Upper lobe of right lung (tissue), 1 donor: ENCODE measurements at regions not wholly inside any gene's neighbourhood (a gene's known extent, or its start where the extent isn't known, plus 50 kb on each side); places are given as distances from the start of the nearest gene placed in this dataset.
A peak's percentile ranks its signal among the peaks of the same experiment; 100 is the strongest.

Source experiments
- ATAC-seq: fragments of 200-7000 bp; cut with Tn5 transposase; one replicate; pipeline ENCODE4 v1.9.1; 2020; ENCODE audit warnings: mild to moderate bottlenecking, moderate library complexity
- DNase-seq: peaks from one replicate; pipeline ENCODE4 v3.0.0-alpha.2; 2020
- H3K27ac ChIP-seq: fragments of 200-600 bp; one replicate; pipeline ENCODE4 v1.8.0; 2022
- H3K27me3 ChIP-seq: fragments of 200-600 bp; one replicate; pipeline ENCODE4 v1.8.0; 2022; ENCODE audit warnings: mild to moderate bottlenecking
- H3K36me3 ChIP-seq: fragments of 200-600 bp; one replicate; pipeline ENCODE4 v1.8.0; 2022
- H3K4me1 ChIP-seq: fragments of 200-600 bp; one replicate; pipeline ENCODE4 v1.8.0; 2022
- H3K4me3 ChIP-seq: fragments of 200-600 bp; one replicate; pipeline ENCODE4 v1.8.0; 2022; ENCODE audit warnings: mild to moderate bottlenecking
- H3K9me3 ChIP-seq: fragments of 200-600 bp; one replicate; pipeline ENCODE4 v1.8.0; 2022
- intact Hi-C: fragments of 100-400 bp; cut with DNase I; formaldehyde crosslinking; loops from one replicate; pipeline ENCODE4 v1.11.0; 2022
- TF ChIP-seq, protein P1 (sequence below): fragments of 200-600 bp; IDR thresholded peaks from one replicate; pipeline ENCODE4 v1.8.0; 2022; ENCODE audit warnings: antibody characterized with exemption
- donor health status: DM: no; HTN: yes; CAD: no; lungs with severe emphysema.

DNA sequence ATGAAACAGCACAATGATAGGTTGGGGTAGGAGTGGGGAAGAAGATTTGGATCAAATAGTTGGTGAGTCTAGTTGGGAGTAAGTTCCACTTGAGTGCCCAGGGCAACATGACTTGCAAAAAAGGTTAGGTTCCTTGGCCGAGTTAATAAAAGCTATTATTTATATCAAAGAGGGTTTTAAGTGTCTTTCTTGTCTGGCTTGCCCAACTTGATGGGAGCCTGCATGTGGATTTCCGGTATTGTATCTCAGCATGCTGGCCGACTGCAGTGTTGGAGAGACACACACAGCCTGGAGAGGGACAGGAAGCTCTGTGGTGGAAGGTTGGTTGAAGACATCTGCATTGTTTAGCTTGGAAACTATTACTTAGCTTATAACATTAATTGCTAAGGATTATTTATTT is 449.5 kb upstream of the TBL1XR1 start:
- ATAC-seq (peak; percentile 48), DNase-seq (no peak)
- Histone ChIP-seq H3K4me1 (no peaks in the 10 kb centered on the region), H3K9me3 (no peaks in the 10 kb centered on the region), H3K4me3 (no peak overlapping the region), H3K27ac (no peak overlapping the region), H3K36me3 (no peaks in the 10 kb centered on the region), H3K27me3 (no peaks in the 10 kb centered on the region)
- TF ChIP-seq, protein P1, sequence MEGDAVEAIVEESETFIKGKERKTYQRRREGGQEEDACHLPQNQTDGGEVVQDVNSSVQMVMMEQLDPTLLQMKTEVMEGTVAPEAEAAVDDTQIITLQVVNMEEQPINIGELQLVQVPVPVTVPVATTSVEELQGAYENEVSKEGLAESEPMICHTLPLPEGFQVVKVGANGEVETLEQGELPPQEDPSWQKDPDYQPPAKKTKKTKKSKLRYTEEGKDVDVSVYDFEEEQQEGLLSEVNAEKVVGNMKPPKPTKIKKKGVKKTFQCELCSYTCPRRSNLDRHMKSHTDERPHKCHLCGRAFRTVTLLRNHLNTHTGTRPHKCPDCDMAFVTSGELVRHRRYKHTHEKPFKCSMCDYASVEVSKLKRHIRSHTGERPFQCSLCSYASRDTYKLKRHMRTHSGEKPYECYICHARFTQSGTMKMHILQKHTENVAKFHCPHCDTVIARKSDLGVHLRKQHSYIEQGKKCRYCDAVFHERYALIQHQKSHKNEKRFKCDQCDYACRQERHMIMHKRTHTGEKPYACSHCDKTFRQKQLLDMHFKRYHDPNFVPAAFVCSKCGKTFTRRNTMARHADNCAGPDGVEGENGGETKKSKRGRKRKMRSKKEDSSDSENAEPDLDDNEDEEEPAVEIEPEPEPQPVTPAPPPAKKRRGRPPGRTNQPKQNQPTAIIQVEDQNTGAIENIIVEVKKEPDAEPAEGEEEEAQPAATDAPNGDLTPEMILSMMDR = no peak
- intact Hi-C loops = no loop called here

DNA sequence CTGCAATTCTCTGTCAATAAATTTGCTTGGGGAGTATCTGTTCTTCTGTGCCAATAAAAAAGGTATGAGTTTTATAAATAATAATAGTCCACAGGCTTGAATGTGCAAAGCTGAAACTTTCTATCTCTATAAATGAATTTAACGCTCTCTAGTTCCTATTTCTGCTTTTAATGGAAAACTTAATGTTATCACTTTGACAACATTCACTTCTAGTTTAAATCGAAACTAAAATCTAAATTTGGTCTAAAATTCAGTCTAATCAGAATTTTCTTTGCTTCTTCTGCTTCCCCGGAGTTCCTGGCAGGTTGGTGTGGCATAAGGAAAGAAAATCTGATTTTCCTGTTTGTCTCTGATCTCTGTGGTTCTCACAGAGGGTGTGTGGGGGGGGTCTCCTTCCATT is 450.1 kb upstream of the TBL1XR1 start:
- intact Hi-C loops = no loop called here
- Histone ChIP-seq H3K27ac (no peak overlapping the region), H3K9me3 (no peaks in the 10 kb centered on the region), H3K4me1 (peaks cover 5% of the 10 kb centered on the region), H3K27me3 (no peaks in the 10 kb centered on the region), H3K36me3 (no peaks in the 10 kb centered on the region), H3K4me3 (no peak overlapping the region)
- ATAC-seq = no peak
- TF ChIP-seq, protein P1 = no peak
- no peak for DNase-seq

DNA sequence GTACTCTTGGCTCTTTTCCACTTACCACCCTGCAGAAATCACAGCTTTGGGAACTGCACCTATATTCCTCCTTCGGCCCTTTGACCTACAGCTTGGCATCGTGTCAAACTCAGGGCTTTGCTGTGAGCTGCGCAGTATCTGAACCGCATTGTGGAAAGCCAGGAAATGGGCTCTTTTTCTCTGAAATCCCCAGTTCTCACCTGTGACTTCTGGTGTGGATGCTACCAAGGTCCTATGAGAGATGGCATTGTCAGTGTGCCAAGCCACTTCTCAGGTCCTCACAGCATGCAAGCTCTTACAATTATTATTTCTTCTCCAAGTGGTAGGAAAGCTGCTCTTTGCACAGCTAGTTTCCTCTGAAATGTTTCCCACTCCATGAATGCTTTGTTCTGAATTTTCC is 450.6 kb upstream of the TBL1XR1 start:
- no peak for DNase-seq
- Histone ChIP-seq H3K4me3 (no peak overlapping the region), H3K27me3 (no peaks in the 10 kb centered on the region), H3K27ac (no peak overlapping the region), H3K9me3 (no peaks in the 10 kb centered on the region), H3K4me1 (peaks cover 10% of the 10 kb centered on the region), H3K36me3 (no peaks in the 10 kb centered on the region)
- ATAC-seq = no peak
- TF ChIP-seq, protein P1 = no peak
- intact Hi-C loops = no loop called here

GRCh38 chr3:177652556-177653291 is 455.4 kb upstream of the TBL1XR1 start:
- H3K27me3 ChIP-seq = no peaks in the 10 kb centered on the region
- intact Hi-C loops = no loop called here
- peaks cover 10% of the 10 kb centered on the region for H3K4me1 ChIP-seq
- DNase-seq (no peak), ATAC-seq (no peak)
- no peaks in the 10 kb centered on the region for H3K9me3 ChIP-seq
- H3K27ac ChIP-seq = no peak overlapping the region
- no peaks in the 10 kb centered on the region for H3K36me3 ChIP-seq
- TF ChIP-seq, protein P1 = no peak
- no peak overlapping the region for H3K4me3 ChIP-seq

DNA sequence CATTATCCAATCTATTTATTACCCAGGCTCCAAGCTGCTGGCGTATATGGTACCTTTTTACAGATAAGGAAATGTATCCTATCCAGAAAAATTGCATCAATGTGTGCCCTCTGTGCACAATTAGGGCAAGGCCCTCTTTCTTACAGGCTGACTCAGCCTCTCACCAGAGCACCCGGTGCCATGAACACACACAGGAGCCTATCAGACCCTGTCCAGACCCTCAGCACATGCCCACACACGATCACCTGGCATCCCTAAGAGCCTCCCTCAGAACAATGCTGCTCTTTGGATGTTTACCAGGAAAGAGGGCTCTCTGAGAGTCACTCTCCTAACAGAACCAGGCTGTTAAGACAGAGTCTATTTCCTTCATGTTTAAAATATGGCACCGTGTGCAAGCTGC is 460.0 kb upstream of the TBL1XR1 start:
- Histone ChIP-seq H3K27ac (no peak overlapping the region), H3K27me3 (no peaks in the 10 kb centered on the region), H3K4me3 (no peak overlapping the region), H3K4me1 (peaks cover 6% of the 10 kb centered on the region), H3K9me3 (no peaks in the 10 kb centered on the region), H3K36me3 (no peaks in the 10 kb centered on the region)
- intact Hi-C loops = no loop called here
- ATAC-seq (peak; percentile 43), DNase-seq (no peak)
- TF ChIP-seq, protein P1 = no peak

DNA sequence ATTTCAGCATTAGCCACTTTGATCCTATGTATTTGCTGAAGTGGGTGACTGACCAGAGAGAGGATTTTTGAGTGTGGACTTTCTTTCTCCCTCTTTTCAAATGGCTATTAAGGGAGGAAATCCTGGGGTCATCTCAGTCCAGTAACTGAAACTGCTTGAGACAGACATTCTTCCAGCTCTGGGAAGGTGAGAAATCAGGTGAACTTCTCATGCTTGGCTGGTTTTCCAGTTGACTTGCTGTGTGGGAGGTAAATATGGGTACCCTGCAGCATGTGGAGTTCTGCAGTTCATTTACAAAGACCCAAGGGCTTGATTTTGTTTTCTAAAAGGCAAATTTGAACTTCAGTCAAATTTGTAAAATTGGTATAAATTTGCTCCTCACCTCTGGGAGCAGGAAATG is 461.1 kb upstream of the TBL1XR1 start:
- intact Hi-C loops = no loop called here
- Histone ChIP-seq H3K36me3 (no peaks in the 10 kb centered on the region), H3K4me3 (no peak overlapping the region), H3K27ac (no peak overlapping the region), H3K27me3 (no peaks in the 10 kb centered on the region), H3K4me1 (no peaks in the 10 kb centered on the region), H3K9me3 (no peaks in the 10 kb centered on the region)
- ATAC-seq (no peak), DNase-seq (no peak)
- TF ChIP-seq, protein P1 = no peak
